OCI-LY3 (cell line): ENCODE measurements at regions not wholly inside any gene's neighbourhood (a gene's known extent, or its start where the extent isn't known, plus 50 kb on each side); places are given as distances from the start of the nearest gene placed in this dataset.

Experiments used
- CTCF ChIP-seq: fragments of 200-600, 300-600 bp; sonication (generic); IDR thresholded peaks from 2 replicates; pipeline ENCODE4 v1.5.1; 2014; ENCODE audit warnings: antibody characterized with exemption, low read length, low read depth
- EZH2phosphoT487 ChIP-seq: fragments of 200-600 bp; shearing (Covaris generic); IDR thresholded peaks from 2 replicates; pipeline ENCODE4 v1.6.1; 2018; ENCODE audit warnings: antibody characterized with exemption, mixed run types, low read depth

GRCh38 chr6:141492521-141493284 is 640.0 kb upstream of the GJE1 start:
- TF ChIP-seq CTCF (no peak), EZH2phosphoT487 (no peak)
